GM21381 (cell line): ENCODE measurements at regions not wholly inside any gene's neighbourhood (a gene's known extent, or its start where the extent isn't known, plus 50 kb on each side); places are given as distances from the start of the nearest gene placed in this dataset.

Experiments
- ATAC-seq: cut with Tn5 transposase; IDR thresholded peaks from one replicate; pipeline ENCODE4 v1.9.1; 2021; ENCODE audit warnings: mild to moderate bottlenecking, moderate library complexity; ENCODE audit not compliant: unreplicated experiment

- no peak for ATAC-seq
Observed at GRCh38 chr14:85280074-85280473, 249.9 kb upstream of the FLRT2 start.

DNA sequence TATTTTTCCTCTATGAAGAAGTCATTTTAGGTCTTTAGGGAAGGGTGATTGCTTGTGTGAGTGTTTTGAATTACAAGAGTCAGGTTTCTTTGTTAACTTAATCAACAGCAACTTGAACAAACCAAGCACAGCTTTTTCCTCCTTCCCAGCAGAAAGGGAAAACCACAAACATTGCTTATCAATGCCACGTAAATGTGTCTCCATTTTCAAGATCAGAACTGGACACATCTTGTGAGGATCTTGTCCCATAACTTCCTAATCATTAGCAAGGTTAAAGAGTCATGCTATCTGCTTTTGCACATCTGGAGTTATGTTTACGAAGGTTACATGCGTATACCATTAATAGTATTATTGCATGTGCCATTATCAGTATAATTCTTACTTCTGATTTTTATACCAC is 248.0 kb upstream of the FLRT2 start:
- ATAC-seq, result no peak

DNA sequence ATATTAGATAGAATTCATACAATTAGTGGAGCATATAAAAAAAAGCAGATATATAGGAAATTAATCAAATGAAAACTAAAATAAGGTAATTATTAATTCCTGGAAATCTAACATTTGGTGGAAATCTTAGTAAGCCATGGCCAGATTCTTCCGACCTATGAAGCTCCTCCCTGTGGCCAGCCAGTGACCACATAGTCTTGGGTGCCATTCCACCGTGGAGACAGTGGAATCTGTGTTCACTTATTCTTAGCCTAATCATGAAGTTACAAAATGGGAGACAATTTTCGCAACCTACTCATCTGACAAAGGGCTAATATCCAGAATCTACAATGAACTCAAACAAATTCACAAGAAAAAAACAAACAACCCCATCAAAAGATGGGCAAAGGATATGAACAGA is 241.9 kb upstream of the FLRT2 start:
- no peak for ATAC-seq

- no peak for ATAC-seq
Observed at GRCh38 chr14:85291731-85292130, 238.2 kb upstream of the FLRT2 start.

DNA sequence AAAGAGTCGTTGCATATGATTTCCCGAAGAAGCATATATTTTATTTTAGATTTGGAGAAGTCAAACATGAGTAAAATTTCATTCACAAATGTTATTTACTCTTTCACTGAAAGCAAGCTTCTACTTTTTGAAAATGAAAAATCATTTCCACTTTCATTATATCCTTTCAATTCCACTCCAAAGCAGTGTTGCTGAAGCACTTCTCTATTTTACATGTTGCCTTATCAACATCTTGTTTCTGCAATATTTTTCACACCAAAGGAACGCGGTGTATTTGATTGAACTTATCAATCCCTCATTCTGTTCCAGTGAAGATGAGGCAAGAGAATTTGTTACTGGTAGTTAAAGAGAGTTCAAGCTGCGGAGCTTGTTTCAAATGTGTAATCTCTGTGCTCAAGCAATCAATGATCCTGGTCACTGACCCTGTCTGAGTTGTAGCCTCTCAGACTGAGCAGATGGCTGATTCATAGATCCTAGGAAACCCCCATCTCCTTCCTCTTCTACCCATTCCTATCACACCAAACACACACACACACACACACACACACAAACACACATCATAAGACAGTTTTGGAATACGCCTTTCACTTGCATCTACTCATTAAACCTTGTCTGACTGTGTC is 236.2 kb upstream of the FLRT2 start:
- ATAC-seq, result no peak

- no peak for ATAC-seq
Observed at GRCh38 chr14:85295318-85295717, 234.6 kb upstream of the FLRT2 start.

GRCh38 chr14:85296456-85297210 is 233.3 kb upstream of the FLRT2 start:
- ATAC-seq, result no peak

DNA sequence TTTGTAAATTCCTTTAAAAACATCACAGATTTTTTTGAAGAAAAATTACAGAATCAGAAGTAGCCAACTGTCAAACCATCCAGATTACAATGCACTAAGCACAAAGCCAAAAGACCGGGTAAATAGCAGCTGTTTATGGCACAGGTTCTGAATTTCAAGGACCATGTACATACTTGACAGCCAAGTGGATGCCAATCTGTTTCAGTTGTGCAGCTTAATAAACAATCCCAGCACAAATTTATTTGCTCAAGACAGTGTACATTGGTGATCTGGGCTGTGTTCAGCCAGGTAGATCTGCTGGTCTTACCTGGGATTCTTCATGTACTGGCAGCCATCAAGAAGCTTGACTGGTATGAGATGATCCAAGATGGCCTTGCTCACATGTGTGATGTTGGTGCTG is 229.8 kb upstream of the FLRT2 start:
- no peak for ATAC-seq

GRCh38 chr14:85301506-85301905 is 228.4 kb upstream of the FLRT2 start:
- ATAC-seq, result no peak

- ATAC-seq, result no peak
Observed at GRCh38 chr14:85306024-85306423, 223.9 kb upstream of the FLRT2 start.

DNA sequence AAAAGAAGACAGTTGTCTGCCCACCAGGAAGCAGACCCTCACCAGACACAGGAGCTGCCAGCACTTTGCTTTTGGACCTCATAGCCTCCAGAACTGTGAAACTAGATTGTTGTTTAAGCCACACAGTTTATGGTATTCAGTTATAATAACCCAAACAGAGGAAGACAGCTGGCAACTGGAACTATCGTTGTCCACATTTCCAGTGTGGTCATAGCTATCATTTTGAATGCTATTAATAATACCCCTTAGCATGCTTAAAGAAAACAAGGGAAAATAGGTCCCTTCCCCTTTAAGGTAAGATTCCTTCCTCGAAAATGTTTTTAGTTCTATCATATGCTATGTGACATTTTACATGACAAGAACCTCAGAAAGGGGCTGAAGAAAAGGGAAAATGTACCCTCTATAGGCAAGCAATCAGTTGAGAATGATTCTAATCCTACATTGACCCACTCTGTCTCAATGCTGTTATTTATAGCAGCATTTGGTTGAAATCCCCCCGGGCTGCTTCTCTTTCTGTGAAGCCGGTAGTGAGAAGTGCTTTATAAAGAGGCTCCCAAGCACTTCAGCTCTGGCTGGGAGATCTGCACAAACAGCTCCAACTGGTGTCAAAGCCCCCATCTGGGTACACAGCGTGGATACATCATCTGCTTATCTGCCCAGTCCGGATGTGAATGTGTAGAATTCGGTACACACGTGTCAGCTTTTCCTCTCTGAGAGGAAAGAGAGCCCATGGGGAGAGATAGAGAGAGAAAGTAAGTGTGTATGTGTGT is 221.2 kb upstream of the FLRT2 start:
- no peak for ATAC-seq

DNA sequence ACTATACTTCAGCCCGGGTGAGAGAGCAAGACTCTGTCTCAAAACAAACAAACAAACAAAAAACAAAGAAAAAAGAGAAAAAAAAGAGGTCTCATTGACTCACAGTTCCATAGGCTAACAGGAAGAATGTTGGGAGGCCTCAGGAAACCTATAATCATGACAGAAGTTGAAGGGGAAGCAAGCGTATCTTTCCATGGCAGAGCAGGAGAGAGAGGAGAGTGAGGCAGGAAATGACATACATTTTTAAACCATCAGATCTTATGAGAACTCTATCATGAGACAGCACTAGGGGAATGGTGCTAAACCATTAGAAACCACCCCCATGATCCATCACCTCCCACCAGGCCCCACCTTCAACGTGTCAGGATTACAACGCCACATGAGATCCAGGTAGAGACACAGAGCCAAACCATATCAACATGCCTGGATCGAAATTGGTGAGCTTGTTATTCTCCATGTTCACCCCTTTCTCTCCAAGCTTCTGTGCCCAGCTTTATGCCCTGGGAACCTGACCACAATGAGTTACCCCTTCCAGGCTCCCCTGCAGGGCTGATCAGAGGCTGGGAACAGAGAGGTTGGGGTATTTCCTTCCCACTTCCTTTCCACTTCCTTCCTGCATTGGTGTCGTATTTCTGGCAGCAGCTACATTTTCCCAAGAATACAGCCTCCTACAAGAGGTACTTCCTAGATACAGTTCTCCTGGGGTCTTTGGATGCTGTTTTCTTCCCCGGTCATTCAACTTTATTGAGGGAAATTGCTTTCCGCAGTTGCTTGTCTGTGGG is 219.3 kb upstream of the FLRT2 start:
- no peak for ATAC-seq

DNA sequence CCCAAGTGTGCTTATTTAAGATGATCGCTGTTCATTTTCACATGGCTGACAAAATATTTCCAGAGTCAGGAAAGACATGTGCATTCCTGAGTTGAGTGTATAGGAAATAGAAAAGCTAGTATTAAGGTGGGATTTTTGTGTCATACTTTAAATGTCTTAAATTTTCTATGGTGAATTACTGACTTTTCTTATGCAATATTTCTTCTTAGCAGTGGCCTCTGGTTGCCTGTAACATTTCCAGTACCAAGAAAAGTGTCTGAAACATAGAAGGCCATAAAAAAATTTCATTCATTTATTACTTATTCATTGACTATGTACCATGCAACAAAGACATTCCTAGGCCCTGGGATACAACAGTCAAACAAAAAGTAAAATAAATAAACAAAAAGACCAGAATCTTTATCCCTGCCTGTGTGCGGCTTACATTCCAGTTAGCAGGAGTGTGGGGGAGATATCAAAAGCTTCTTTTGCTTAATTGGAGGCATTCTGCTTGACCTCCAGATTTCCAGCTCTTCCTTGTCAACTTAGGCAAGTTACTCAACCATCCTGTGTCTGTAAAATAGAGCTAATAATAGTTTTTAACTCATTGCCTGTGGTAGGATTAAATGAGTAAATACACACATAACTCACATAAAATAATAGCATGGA is 216.3 kb upstream of the FLRT2 start:
- ATAC-seq, result no peak

DNA sequence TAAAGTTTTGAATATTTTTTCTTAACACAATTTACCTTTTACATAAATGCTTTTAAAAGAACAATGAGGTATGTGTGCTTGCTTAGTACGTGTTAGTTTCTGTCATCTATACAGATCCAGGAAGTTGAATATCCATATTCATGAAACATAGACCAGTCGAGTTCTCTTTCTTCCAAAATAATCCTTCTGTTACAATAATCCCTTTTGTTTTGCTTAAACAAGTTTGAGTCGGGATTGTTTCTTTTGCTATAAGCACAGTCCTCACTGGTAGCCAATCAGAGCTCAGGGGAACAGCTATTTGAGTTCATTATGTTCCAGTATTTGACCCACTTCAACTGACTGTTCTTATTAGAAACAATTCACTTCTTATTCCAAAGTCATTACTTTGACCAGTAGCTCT is 214.7 kb upstream of the FLRT2 start:
- no peak for ATAC-seq

DNA sequence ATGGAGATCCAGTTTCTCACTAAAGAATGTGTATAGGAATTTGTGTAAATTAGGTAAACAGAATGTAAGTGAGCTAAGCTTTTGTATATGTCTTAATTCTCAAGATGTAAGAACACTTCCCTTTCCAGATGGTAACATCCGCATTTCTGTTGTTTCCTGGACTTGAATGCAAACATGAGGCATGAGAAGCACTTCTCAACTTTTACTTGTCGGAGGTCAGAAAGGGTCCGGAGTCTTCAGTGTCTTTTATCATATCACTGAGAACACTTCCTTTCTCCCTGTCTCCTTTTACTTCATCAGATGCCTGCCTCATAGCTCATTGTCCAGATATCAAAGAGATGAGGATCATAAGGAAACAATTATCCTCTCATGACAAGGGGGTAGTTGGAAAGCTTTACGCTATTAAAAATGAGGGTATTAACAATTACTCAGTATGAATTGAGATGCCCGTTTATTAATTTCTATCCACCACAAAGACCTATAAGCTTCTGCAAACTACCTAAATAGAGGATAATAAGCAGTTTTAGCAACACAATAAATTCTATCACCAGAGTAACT is 214.1 kb upstream of the FLRT2 start:
- ATAC-seq, result no peak

DNA sequence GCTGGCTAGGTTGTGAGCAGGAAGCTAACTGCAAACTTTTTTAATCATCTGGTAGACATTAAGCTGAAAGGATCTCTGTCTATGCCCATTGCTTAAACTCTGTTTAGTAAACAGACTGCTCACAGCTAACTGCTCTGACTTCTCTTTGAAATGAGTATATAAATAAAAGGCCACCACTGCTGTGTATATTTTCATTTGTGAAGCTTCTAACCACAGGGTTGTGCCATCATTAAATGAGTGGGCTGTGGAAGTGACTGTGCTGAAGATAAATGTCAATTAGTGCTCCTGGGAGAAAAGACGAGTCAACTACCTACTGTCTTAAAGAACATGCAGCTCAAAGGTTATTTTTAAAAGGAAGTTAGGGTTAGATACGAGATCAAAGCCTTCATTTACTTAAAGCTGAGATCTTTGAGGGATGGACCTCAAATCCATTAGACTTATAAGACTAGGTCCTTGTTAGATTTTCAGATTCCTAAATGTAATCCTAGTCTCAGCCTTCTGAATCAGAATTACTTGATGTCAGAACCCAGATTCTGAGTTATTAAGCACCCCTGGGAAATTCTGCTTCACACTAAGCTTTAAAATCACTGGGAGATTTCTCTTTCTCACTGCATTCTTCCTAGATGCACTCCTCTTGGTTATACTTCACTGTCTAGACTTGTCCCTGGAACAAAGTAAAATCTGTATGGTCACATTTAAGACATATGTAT is 213.1 kb upstream of the FLRT2 start:
- no peak for ATAC-seq

DNA sequence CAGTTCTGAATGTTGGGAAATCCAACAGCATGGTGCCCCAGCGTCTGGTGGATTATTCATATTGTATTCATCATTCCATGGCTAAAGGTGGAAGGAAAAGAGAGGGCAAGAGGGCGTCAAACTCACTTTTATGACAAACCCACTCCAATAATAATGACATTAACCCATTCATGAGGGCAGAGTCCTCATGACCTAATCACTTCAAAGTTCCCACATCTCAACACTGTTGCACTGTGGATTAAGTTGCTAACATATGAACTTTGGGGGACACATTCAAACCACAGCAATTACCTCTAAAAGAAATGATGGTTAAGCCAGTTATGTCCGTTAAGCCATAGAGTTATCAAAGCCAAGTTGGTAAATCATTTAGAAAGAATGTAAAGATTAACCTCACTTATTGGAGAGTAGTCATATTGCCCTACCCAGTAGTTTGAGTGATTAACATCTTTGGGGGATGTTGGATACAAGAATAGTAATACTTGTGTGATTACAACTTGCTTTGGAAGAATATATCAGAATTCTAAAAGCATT is 212.4 kb upstream of the FLRT2 start:
- ATAC-seq, result no peak

GRCh38 chr14:85319101-85319500 is 210.8 kb upstream of the FLRT2 start:
- no peak for ATAC-seq

GRCh38 chr14:85319998-85320630 is 209.8 kb upstream of the FLRT2 start:
- no peak for ATAC-seq
